HG03175 (cell line): ENCODE measurements at regions not wholly inside any gene's neighbourhood (a gene's known extent, or its start where the extent isn't known, plus 50 kb on each side); places are given as distances from the start of the nearest gene placed in this dataset.

ENCODE experiments used
- ATAC-seq: cut with Tn5 transposase; IDR thresholded peaks from one replicate; pipeline ENCODE4 v1.9.1; 2021; ENCODE audit warnings: mild to moderate bottlenecking, moderate library complexity; ENCODE audit not compliant: unreplicated experiment

- peak; percentile 93 for ATAC-seq
These were observed 61.6 kb upstream of the MTMR8 start for GRCh38 chrX:64456828-64457227.

GRCh38 chrX:64447207-64447606 lies 52.0 kb upstream of the MTMR8 start:
- no peak for ATAC-seq
